ENCODE measurements at regions not wholly inside any gene's neighbourhood (a gene's known extent, or its start where the extent isn't known, plus 50 kb on each side); places are given as distances from the start of the nearest gene placed in this dataset.

DNA sequence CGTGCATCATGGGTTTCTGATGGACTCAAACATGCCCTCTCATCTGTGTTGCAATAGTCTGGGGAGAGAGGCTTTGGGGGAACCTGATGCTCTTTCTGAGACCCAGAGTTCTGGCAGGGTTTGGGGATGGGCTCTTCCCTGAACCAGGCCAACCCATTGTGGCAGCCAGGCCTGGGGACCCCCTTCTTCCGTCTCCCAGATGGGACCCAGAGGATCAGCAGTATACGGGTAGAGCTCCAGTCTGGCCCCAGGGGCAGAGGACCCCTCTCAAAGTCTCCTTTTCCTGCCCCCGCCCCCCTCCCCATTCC lies 333.7 kb downstream of the DYSF start:
- TF ChIP-seq CTCF (IDR thresholded peaks at IDR 0.05) (no peak), POLR2A (IDR thresholded peaks at IDR 0.05) (no peak), POLR2AphosphoS5 (IDR thresholded peaks at IDR 0.05) (no peak)
